Endothelial cell of umbilical vein (primary cell): ENCODE measurements at regions not wholly inside any gene's neighbourhood (a gene's known extent, or its start where the extent isn't known, plus 50 kb on each side); places are given as distances from the start of the nearest gene placed in this dataset.

ENCODE experiments used
- BruUV-seq: library from RNA; stranded (reverse); fragments of 400-500 nt; replicated peaks from 2 replicates; lab custom pipeline; 2021; lab: Mats Ljungman, UMichigan
- CTCF ChIA-PET: fragments of 300-600, 350-600 bp; sonication (Branson Sonifier 250); formaldehyde crosslinking; loops from one replicate; lab custom pipeline; 2021; ENCODE audit warnings: antibody characterized with exemption, inconsistent platforms; lab: Charles Lee
- POLR2A ChIA-PET: fragments of 300-600, 350-600 bp; sonication (Branson Sonifier 250); formaldehyde crosslinking; loops from one replicate; lab custom pipeline; 2021; ENCODE audit warnings: antibody characterized with exemption, inconsistent platforms; lab: Charles Lee
- DNase-seq: peaks from one replicate; pipeline ENCODE4 v3.0.0-alpha.2; 2011; ENCODE audit warnings: low read depth, low spot score
- FAIRE-seq: peaks from 2 replicates; lab custom pipeline; 2011; peaks lifted over from hg19 to GRCh38; lab: Jason Lieb, UNC
- H2AFZ ChIP-seq: 2 replicates; pipeline ENCODE4 v1.6.0; 2012; ENCODE audit warnings: low read depth, low read length, control low read depth, inconsistent platforms
- H3K27ac ChIP-seq: 2 replicates; pipeline ENCODE4 v1.5.1; 2011; ENCODE audit warnings: low read depth, mild to moderate bottlenecking, control low read depth, low read length, moderate library complexity; ENCODE audit not compliant: insufficient read depth
- H3K27me3 ChIP-seq, 2 experiments: 2 replicates each; pipeline versions ENCODE4 v1.6.0 to v1.6.1; 2011; ENCODE audit warnings: low read length in 2 of 2, mixed read lengths in 1 of 2; ENCODE audit not compliant: control insufficient read depth in 2 of 2, insufficient read depth in 2 of 2
- H3K36me3 ChIP-seq, 2 experiments: 2 replicates in 1 of 2; 3 replicates in 1 of 2; pipeline ENCODE4 v1.5.1; 2011; ENCODE audit warnings: low read length in 2 of 2, mild to moderate bottlenecking in 1 of 2, moderate library complexity in 1 of 2; ENCODE audit not compliant: control insufficient read depth in 2 of 2, insufficient read depth in 2 of 2; ENCODE audit errors: extremely low read depth in 1 of 2
- H3K4me1 ChIP-seq: 3 replicates; pipeline ENCODE4 v1.5.1; 2011; ENCODE audit warnings: mild to moderate bottlenecking, low read length; ENCODE audit not compliant: control insufficient read depth, insufficient read depth; ENCODE audit errors: extremely low read depth
- H3K4me2 ChIP-seq: 2 replicates; pipeline ENCODE4 v1.6.1; 2011; ENCODE audit warnings: low read length, control low read depth, mixed read lengths; ENCODE audit not compliant: insufficient read depth
- H3K4me3 ChIP-seq, 3 experiments: fragments of 200-600 bp in 1 of 3; sonication (generic), shearing (Covaris generic) in 1 of 3; replicated peaks in 1 of 3; 2 replicates each; pipeline ENCODE4 v1.5.1; 2011 to 2016; ENCODE audit warnings: control low read depth in 3 of 3, low read length in 3 of 3, mild to moderate bottlenecking in 2 of 3, inconsistent platforms in 1 of 3, low read depth in 1 of 3, moderate library complexity in 1 of 3; ENCODE audit not compliant: insufficient read depth in 1 of 3
- H3K79me2 ChIP-seq: 2 replicates; pipeline ENCODE4 v1.6.0; 2012; ENCODE audit warnings: low read length, inconsistent platforms; ENCODE audit not compliant: control insufficient read depth, insufficient read depth
- H3K9ac ChIP-seq: replicated peaks from 2 replicates; pipeline ENCODE3; 2011; ENCODE audit warnings: low read length, control low read depth; ENCODE audit not compliant: insufficient read depth; ENCODE audit errors: extremely low read depth
- H3K9me1 ChIP-seq: replicated peaks from 3 replicates; pipeline ENCODE4 v1.6.0; 2011; ENCODE audit warnings: mild to moderate bottlenecking, low read length; ENCODE audit not compliant: control insufficient read depth, insufficient read depth; ENCODE audit errors: extremely low read depth
- H3K9me3 ChIP-seq: replicated peaks from 2 replicates; pipeline ENCODE4 v1.5.1; 2012; ENCODE audit warnings: low read length, inconsistent platforms; ENCODE audit not compliant: control insufficient read depth, insufficient read depth
- H4K20me1 ChIP-seq: replicated peaks from 2 replicates; pipeline ENCODE3; 2011; ENCODE audit warnings: mild to moderate bottlenecking, low read length; ENCODE audit not compliant: control insufficient read depth, insufficient read depth; ENCODE audit errors: extremely low read depth
- CTCF ChIP-seq, 2 donors: IDR thresholded peaks; 1 replicate in 1 of 2; 2 replicates in 1 of 2; pipeline ENCODE4 v1.5.1; 2011; ENCODE audit warnings: low read length in 2 of 2, mild to moderate bottlenecking in 2 of 2, moderate library complexity in 2 of 2, control low read depth in 1 of 2, inconsistent platforms in 1 of 2, low read depth in 1 of 2; ENCODE audit not compliant: insufficient read depth in 1 of 2; ENCODE audit errors: extremely low read depth in 1 of 2
- EZH2 ChIP-seq: IDR thresholded peaks from 2 replicates; pipeline ENCODE4 v1.6.1; 2012; ENCODE audit warnings: borderline replicate concordance, low read depth, mild to moderate bottlenecking, moderate library complexity, low read length, inconsistent platforms; ENCODE audit not compliant: severe bottlenecking
- FOS ChIP-seq: IDR thresholded peaks from 2 replicates; pipeline ENCODE4 v1.6.1; 2011; ENCODE audit warnings: mild to moderate bottlenecking, low read length, moderate library complexity, borderline replicate concordance; ENCODE audit not compliant: insufficient read depth
- GATA2 ChIP-seq: IDR thresholded peaks from 2 replicates; pipeline ENCODE4 v1.7.0; 2011; ENCODE audit warnings: low read depth, mild to moderate bottlenecking, moderate library complexity, mixed read lengths, low read length; ENCODE audit not compliant: insufficient read length, insufficient read depth
- JUN ChIP-seq: IDR thresholded peaks from 2 replicates; pipeline ENCODE4 v1.6.1; 2011; ENCODE audit warnings: borderline replicate concordance, low read depth; ENCODE audit not compliant: insufficient read length, insufficient read depth
- MAX ChIP-seq: IDR thresholded peaks from 2 replicates; pipeline ENCODE4 v1.6.1; 2011; ENCODE audit not compliant: insufficient read depth, insufficient read length
- MYC ChIP-seq: IDR thresholded peaks from one replicate; pipeline ENCODE4 v1.6.1; 2011; ENCODE audit warnings: mild to moderate bottlenecking, low read depth, low read length
- POLR2A ChIP-seq: IDR thresholded peaks from 2 replicates; pipeline ENCODE4 v1.6.1; 2012; ENCODE audit warnings: low read depth, mild to moderate bottlenecking, control low read depth, low read length
- POLR2AphosphoS5 ChIP-seq: IDR thresholded peaks from 2 replicates; pipeline ENCODE4 v1.6.1; 2012; ENCODE audit warnings: low read depth, mild to moderate bottlenecking, control low read depth, low read length, moderate library complexity; ENCODE audit not compliant: insufficient read depth
- dilution Hi-C: fragments of 300-500 bp; cut with MboI; formaldehyde crosslinking; loops from one replicate; pipeline ENCODE4 v1.15.0; 2019; ENCODE audit warnings: low sequenced_read_pairs; ENCODE audit not compliant: extremely low pct_ligation_motif_present
- intact Hi-C: fragments of 100-400 bp; cut with micrococcal nuclease; formaldehyde crosslinking; loops from one replicate; pipeline ENCODE4 v1.10.0; 2022

- peaks cover 49% of the 10 kb centered on the region for H3K4me1 ChIP-seq
- no peaks in the 10 kb centered on the region for H3K36me3 ChIP-seq
- intact Hi-C loops (loop anchor here (1.0 kb wide), 1 partner anchor 11 kb away; no protein-coding TSS in a partner anchor), dilution Hi-C loops (loop anchor here (25.0 kb wide), 1 partner anchor 173 kb away; no protein-coding TSS in a partner anchor)
- H3K27ac ChIP-seq: peak overlapping the region; percentile 87
- H4K20me1 ChIP-seq: no peaks in the 10 kb centered on the region
- H3K9me1 ChIP-seq: no peaks in the 10 kb centered on the region
- ChIA-PET CTCF (interaction anchor here (0.6 to 4.6 kb wide), 14 partner anchors 8 to 249 kb away, joined by 3 to 31 read pairs (median 6); no protein-coding TSS in a partner anchor), POLR2A (interaction anchor here (2.4 to 2.6 kb wide), 2 partner anchors 11 to 15 kb away, joined by 11 to 12 read pairs; no protein-coding TSS in a partner anchor)
- H3K4me3 ChIP-seq: peak overlapping the region in 1 of 3 experiments; percentile 31
- TF ChIP-seq POLR2AphosphoS5: peak; percentile 64
- no peak for TF ChIP-seq MYC
- TF ChIP-seq POLR2A: peak; percentile 66
- no peak for TF ChIP-seq CTCF (IDR thresholded peaks at IDR 0.05; ENCODE audit: extremely low read depth in 1 of 2, insufficient read depth in 1 of 2, low read depth in 1 of 2, low read length in 2 of 2)
- TF ChIP-seq EZH2: no peak
- peak; percentile 93 for TF ChIP-seq GATA2
- peak; percentile 86 for TF ChIP-seq JUN
- TF ChIP-seq FOS: peak; percentile 80
- TF ChIP-seq MAX: no peak
- BruUV-seq: no TSS peak
- no peak overlapping the region for H2AFZ ChIP-seq
- H3K27me3 ChIP-seq: no peaks in the 10 kb centered on the region
- H3K4me2 ChIP-seq: peak overlapping the region; percentile 68
- FAIRE-seq (peak; percentile 86), DNase-seq (peak; percentile 91)
- H3K79me2 ChIP-seq: no peaks in the 10 kb centered on the region
- H3K9me3 ChIP-seq: no peaks in the 10 kb centered on the region
- H3K9ac ChIP-seq: peak overlapping the region; percentile 79
Observed at GRCh38 chr7:116339564-116339963, 129.2 kb downstream of the TES start.
